SIG-M5 treated with dmso at 0.1 percent for 504 hours (cell line): ENCODE measurements at regions not wholly inside any gene's neighbourhood (a gene's known extent, or its start where the extent isn't known, plus 50 kb on each side); places are given as distances from the start of the nearest gene placed in this dataset.
"Not testable (repeated sequence)": the region's sequence is repeated elsewhere in the genome, so short reads cannot be mapped to it uniquely, and the experiment has no call there.

Experiments
- DNase-seq: peaks from one replicate; lab custom pipeline; 2025; ENCODE audit not compliant: unreplicated experiment; lab: John Stamatoyannopoulos, UW

DNA sequence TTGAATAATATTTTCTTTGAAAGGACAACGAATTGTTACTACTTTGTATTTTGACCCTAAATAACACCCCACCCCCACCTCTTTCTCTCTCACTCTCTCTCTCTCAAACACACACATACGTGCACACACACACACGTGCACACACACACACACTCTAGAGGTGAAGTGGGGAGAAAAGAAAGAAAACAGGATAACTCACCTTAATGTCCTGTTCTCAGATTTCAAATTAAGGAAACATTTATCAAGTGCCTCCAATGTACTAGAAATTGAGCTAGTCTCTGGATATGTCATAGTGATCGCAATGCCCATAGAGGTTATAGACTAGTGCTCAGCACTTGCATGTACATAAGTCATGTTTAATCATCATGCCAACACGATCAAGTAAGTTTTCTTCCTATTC lies 1483.6 kb upstream of the SEL1L start:
- DNase-seq, result no peak

DNA sequence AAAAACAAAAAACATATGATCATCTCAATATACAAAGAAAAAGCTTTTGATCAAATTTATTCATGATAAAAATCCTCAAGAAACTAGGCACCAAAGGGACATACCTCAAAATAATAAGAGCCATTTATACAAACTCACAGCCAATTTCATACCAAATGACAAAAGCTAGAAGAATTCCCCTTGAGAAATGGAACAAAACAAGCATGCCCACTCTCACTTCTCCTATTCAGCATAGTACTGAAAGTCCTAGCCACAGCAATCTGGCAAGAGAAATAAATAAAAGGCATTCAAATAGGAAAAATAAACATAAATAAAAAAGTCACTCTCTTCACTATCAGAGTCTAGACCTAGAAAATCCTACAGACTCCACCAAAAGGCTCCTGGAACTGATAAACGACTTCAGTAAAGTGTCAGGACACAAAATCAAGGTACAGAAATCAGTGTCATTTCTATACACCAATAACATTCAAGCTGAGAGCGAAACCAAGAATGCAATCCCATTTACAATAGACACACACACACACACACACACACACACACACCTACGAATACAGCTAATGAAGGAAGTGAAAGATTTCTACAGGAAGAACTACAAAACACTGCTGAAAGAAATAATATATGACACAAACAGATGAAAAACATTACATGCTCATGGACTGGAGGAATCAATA lies 1486.2 kb upstream of the SEL1L start:
- DNase-seq, result no peak

DNA sequence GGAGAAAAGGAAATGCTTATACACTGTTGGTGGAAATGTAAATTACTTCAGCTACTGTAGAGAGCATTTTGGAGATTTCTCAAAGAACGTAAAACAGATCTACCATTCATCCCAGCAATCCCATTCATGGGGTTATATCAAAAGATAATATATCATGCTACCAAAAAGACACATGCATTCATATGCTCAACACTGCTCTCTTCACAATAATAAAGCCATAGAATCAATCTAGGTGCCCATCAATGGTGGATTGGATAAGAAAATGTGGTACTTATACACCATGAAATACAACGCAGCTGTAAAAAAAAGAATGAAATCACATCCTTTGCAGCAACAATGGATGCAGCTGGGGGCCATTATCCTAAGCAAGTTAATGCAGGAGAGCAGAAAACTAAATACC lies 1487.7 kb upstream of the SEL1L start:
- DNase-seq, result no peak

DNA sequence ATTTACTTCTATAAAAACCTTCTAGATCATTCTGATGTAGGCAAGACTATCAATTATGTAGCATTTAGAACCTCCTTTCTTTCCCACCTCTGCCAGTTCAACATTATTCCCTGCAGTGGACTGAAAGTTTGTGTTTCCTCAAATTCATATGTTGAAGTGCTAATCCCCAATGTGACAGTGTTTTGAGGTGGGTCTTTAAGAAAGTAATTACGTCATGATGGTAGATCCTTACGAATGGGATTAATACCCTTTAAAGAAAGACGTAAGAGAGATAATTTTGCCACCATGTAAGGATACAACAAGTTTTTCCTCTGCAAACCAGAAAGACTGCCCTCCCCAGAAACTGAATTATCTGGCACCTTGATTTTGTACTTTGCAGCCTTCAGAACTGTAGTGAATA lies 1489.7 kb upstream of the SEL1L start:
- no peak for DNase-seq

DNA sequence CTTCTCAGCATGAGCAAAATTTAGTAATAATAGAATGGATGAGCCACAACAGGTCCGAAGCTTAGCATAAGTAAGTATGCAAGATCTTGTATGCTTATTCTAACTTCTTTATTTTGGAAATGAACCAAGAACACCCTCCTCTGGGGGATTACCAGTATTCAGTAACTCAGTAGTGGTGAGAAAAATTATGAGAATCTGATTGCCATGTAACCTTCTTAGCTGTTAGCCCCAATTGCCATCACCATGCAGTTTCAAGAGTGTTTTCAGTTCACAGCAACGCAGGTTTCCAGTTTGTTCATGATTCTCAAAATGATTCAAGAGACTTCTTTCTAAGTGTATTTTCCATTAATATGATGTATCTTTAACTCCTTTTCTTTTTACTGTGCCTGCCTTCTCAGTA lies 1507.6 kb upstream of the SEL1L start:
- no peak for DNase-seq

DNA sequence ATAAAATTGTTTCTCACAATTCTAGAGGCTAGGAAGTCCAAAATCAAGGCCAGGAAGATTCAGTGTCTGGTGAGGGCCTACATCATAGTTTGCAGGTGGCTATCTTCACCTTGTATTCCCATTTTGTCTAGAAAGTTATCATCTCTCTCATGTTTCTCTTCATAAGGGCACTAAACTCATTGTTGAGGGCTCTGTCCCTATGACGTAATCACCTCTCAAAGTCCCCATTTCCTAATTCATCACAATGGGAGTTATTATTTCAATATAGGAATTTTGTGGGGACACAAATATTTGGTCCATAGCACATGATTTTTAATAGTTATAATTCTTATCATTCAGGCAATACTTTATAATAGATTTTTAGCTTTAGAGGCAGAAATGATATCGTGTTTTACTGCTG lies 1509.2 kb upstream of the SEL1L start:
- no peak for DNase-seq

DNA sequence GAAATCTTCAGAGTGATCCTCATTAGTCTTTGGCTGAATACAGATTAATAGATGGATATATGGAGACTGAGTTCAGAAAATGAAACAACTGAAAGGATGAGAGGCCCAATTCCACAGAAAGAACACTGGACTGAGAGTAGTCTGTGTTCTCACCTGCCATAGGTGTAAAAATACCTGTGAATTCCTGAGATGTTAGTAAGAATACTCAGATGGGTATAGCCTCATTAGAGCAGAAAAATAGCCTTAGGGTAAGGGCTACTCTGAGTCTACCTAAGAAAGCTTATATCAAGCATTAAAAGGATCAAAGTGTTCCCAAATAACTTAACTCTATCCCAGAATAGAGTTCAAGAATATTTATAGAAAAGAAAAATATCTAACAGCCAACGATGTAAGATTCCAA lies 1510.3 kb upstream of the SEL1L start:
- no peak for DNase-seq

DNA sequence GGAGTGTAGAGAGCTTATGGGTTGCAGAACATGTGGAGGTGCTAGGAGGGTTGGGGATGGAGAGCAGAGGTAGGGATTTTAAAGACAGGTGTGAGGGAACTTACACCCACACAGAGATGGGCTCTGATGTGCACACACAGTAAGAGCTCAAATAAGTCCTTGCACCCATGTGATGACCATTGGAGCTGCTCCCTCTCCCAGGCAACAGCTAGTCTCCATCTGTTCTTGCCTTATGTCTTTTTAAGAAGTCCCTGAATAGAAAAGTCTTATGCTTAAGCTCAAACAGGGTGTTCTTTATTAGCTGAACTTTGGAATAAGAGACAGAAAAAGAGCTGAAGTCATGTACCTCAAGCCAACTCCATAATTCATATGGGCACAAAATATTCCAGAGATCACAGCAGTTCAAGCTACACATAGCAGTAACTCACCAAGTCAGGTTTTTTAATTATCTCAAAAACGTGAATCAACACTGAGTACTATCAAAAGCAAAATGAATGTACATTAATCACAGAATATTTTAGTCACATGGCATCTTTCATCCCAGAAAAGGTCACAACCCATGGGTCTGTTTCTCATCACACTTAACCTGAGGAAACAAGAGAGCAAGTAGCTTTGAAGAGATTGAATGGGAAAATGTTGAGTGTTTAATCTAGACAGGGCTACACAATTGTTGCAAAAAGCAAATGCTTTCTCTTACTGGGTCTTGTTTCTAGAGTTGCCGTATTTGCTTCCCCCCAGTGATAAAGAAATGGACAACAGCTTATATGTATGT lies 1513.6 kb upstream of the SEL1L start:
- no peak for DNase-seq

DNA sequence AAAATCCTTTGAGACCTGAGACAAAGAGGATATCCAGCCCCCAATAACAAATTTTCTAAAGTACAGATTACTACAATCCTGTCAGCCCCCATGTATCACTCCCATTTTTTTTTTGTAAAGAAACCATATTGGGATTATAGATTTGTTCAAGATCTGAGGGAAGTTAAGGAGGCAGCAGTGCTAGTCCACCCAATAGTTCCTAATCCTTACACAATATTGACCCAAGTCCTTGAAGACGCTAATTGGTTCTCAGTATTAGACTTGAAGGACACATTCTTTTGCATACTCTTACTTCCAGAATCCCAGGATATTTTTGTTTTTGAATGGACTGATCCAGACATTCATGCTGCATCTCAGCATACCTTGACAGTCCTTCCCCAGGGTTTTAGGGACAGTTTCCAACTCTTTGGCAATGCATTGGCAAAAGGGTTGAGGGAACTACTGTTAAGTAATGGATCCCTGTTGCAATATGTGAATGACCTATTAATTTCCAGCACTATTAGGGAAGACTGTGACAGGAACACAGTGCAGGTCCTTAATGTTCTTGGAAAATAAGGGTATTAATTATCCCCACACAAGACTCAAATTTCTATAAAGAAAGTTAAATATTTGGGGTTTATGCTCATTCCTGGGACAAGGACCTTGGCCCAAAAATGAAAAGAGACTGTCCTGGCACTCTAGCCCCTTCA lies 1519.5 kb upstream of the SEL1L start:
- no peak for DNase-seq

DNA sequence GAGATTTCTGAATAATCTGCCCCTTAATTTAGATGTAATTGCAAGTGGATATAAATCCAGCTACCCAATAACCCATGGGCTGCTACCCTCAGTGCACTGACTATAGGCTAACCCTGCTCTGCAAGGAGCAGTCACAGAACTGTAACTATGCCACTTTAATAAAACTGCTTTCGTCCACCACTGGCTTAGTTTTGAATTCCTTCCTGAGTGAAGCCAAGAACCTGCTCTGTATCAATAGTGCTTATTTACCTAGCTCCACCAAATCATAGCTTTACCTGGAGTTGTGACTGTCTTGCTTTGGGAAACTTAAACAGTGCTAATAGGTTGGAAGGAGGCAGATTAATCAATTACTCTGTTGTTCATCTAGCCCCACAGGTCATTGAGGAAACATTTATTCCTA lies 1524.4 kb upstream of the SEL1L start:
- no peak for DNase-seq

DNA sequence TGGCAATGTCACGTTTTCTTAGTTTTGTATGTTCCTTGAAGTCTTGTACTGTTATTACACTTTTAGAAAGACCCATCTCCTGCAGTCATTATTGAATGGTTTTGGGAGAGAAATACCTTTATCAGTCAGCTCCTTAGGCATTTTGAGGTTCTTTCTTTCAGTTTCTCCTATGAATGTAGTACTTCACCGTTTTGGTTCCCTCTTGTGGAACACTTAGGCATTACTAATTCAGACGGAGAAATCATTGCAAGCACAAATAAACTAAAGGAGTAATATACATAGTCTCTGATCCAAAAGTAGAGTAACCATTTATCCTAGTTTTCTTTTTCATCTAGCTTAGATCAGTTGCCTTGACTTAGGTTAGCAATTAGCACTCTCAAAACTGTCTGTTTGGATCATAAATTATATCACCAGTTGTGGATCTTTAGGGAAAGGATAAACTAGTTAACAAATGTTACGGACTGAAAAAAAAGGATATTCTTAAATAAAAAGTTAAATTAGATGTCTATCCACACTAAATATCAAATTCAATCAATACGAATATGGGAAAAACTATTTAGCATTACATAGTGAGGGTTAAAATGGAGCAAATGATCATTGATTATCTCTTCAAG lies 1538.3 kb upstream of the SEL1L start:
- DNase-seq, result peak; percentile 72

DNA sequence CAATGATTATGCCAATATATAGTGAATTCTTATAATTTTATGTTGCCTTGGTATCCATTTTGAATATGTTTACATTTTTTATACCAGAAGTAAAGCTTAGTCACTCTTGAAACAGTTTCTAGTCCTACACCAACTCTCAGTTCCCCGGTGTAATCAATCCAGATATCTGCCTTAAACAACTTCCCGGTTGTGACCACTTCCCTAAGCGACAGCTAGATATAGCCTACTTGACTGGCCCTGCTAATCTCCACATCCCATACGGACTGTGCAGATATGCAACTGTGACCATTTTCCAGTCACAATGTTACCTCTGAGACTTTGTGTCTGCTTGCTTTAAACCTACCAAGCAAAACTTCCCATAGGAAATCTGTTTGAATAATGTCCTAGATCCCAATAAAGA lies 1551.5 kb upstream of the SEL1L start:
- peak; percentile 2 for DNase-seq

DNA sequence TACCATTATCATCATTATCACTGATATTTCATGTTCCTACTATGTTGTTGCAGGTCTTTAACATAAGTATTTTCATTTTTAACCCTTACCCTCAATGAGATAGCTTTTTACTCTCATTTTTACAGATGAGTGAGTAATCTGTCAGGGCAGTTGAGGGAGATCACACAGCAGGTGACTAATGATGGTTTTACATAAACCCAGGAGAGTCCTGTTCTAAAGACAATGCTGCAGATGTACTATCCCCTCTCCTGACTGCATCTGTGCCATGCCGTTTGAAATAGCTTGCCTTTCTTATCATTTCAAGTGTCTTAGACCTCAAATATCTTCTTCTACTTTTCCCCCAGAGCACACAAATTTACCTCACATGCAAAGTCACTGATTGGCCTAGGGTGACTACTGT lies 1552.1 kb upstream of the SEL1L start:
- no peak for DNase-seq

DNA sequence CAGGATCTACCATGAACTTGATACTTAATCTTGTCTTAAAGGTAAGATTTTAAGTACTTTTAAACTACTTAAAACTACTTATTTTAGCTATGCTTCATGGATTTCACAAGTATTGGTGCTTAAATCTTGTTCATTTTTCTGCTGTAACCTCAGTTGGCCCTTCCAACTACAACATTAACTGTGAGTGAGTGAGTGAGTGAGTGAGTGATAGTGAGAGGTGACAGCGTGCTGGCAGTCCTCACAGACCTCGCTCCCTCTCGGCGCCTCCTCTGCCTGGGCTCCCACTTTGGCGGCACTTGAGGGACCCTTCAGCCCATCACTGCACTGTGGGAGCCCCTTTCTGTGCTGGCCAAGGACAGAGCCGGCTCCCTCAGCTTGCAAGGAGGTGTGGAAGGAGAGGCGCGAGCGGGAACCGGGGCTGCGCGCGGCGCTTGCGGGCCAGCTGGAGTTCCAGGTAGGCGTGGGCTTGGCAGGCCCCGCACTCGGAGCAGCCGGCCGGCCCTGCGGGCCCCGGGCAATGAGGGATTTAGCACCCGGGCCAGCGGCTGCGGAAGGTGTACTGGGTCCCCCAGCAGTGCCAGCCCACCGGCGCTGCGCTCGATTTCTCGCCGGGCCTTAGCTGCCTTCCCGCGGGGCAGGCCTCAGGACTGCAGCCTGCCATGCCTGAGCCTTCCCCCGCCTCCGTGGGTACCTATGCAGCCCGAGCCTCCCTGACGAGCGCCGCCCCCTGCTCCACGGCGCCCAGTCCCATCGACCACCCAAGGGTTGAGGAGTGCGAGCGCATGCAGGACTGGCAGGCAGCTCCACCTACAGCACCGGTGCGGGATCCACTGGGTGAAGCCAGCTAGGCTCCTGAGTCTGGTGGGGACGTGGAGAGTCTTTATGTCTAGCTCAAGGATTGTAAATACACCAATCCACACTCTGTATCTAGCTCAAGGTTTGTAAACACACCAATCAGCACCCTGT lies 1558.6 kb upstream of the SEL1L start:
- not testable (repeated sequence) for DNase-seq

DNA sequence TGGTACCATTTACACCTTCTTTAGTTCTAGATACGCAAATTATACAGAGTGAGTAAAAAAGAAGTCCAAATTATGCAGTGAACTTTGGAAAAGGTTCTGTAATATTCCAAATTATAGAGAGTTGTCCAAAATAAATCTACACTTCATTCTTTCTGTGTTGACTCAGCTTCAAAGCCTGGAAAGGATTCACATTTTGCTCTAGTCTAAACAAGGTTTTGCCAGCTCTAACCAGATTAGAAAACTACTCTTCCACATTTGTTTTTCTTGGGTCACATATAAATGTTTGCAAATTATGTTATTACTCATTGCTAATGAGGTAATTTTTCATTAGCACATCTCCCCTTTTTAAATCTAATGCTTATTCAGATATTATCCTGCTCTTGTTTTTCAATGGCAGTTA lies 1562.4 kb upstream of the SEL1L start:
- no peak for DNase-seq

DNA sequence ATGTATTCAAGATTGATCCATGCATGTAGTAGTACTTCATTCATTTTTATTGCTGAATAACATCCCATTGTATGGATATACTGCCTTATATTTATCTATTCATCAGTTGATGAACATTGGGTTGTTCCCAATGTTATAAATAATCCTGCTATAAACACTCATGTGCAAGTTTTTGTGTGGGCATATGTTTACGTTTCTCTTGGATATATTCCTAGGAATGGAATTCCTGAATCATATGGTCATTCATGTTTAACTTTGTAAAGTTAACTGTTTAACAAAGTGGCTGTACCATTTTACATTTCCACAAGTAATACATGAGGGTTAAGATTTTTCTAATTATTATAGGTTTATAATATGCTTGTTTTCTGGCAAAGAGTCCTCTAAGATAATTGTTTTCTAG lies 1568.2 kb upstream of the SEL1L start:
- no peak for DNase-seq

DNA sequence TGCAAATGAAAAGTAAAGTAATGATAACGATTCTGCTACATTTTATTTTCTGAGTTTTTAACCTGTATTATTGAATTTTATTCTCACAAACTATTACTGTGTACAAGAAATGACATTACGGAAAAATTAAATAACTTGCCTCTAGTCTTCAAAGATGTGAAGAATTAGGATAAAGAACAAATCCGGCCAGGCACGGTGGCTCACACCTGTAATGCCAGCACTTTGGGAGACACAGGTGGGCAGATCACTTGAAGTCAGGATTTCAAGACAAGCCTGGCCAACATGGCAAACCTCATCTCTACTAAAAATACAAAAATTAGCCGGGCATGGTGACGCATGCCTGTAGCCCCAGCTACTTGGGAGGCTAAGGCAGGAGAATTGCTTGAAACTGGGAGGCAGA lies 1584.4 kb upstream of the SEL1L start:
- no peak for DNase-seq

DNA sequence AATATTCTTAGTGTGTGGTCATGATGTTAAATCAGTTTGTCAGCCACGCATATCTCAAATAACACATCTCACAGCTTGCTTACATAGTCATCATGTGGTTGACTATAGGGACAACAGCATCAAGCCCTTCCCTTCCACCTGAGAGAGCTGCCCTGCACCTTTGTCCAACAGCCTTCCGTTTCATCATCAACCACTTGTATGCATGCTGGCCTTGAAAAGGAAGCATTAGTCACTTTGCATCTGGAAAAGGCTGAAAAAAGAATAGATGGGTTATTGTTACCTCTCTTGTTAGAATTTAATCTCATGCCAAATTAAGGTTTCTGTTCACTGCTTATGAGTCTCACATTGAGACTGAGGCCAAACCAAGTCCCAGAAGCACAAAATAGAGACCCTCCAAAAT lies 1586.5 kb upstream of the SEL1L start:
- DNase-seq, result no peak

DNA sequence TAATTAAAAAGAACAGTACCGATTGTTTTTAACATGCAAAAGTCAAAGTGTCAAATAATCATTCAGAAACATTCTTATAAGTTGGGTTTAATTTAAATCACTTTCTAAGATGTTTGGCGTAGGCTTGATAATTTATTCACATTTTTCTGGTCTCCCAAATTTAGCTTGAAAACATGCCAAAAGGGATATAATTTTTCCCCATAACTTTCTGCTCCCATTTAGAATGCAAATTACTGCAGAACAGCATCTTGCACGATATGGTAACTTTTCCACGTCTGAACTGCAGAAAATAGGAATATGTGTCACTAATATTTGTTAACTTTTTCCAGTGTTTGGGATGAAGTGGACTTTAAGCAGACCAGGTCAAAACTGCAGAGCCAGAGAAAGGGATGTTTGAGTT lies 1592.4 kb upstream of the SEL1L start:
- no peak for DNase-seq

DNA sequence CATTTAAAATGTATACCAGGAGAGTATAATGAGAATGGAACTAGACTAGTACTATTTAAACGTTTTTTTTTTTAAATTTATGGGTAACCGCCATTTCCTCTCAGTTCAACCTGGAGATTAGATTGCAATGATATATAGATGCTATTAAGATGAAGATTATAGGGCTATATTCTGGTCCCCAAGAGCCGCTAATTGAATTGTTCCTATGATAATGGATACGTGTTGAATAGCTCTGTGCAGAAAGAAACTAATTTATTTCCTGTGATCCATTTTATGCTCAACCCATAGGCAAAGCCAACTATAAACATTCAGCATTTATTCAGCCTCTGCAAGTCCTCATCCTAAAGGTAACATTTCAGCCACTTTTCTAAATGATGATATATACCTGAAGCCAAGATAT lies 1595.1 kb upstream of the SEL1L start:
- DNase-seq, result no peak

DNA sequence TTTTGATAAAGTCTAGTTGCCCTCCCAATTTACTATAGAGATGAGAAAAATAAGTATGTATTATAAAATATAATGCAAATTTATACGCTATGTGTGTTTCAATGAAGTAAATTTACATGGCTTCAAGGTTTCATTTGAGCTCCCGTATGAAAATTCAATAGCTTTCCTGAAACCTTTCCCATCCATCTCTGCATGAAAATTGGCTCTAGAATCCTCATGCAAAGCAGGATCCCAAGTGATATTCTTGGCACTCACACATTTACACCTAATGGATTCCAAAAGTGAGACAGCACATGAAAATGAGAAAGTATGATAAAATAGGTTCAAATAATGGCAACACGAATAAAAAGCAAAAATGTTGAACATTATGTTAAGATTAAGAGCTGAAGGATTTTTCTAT lies 1595.8 kb upstream of the SEL1L start:
- no peak for DNase-seq
